GM19463 (cell line): ENCODE measurements at regions not wholly inside any gene's neighbourhood (a gene's known extent, or its start where the extent isn't known, plus 50 kb on each side); places are given as distances from the start of the nearest gene placed in this dataset.
"Not testable (repeated sequence)": the region's sequence is repeated elsewhere in the genome, so short reads cannot be mapped to it uniquely, and the experiment has no call there.

Experiments used
- ATAC-seq: cut with Tn5 transposase; IDR thresholded peaks from one replicate; pipeline ENCODE4 v1.9.1; 2021; ENCODE audit warnings: mild to moderate bottlenecking, moderate library complexity; ENCODE audit not compliant: unreplicated experiment

- no peak for ATAC-seq
These were observed 375.1 kb upstream of the ST8SIA4 start for GRCh38 chr5:101278011-101278687.

DNA sequence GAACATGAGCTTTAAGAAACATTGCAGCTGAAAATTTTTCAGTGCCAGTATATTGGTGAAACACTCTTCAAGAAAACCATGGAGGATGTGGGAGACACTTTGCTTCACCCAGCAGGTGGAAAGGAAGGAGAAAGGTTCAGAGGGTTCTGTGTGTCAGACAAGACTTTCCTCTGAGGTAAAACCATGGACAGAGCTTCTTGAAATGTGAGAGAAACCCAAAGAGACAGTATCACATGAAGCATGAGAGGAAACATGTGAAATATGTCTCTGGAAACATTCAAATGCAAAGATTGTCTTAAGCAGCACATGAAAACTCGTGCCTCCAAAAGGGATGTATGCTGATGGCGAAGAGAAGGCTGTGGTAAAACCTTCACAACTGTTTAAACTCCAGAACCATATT, 368.9 kb upstream of the ST8SIA4 start:
- ATAC-seq: no peak

DNA sequence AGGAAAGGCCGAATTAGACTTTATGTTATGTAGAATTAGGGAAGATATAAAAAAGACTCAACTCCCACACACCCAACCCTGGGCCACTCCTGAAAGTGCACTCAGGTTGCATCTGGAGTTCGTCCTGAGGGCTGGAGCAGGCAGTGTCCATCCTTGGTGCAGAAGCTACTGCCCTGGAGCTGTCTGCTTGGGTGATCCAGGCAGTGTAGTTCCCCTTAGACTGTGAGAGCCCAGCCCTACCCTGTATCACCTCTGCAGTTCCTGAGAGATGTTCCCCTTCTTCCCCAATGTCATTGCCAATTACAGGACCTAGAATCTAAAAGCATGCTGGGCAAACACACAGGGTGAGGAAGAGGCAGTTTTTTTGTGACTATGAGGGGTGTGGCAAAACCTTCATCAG, 368.3 kb upstream of the ST8SIA4 start:
- no peak for ATAC-seq

DNA sequence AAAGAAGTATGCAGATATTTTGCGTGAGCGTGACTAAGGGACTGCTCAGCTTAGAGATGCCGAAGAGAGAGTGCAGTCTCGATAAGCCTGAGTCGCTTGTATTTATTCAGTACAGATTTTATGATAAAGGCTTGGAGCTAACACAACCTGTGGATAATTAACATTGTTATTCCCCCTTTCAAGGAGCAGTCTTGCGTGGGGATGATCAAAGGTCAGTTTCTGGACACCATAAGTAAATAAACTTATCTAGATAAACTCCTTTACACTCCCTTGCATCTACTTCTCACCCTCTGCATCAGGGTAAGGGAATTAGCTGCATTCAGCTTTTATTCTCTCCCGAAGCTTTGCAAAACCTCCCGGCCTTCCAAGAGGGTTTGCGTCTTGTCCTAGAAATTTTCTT, 357.8 kb upstream of the ST8SIA4 start:
- no peak for ATAC-seq

DNA sequence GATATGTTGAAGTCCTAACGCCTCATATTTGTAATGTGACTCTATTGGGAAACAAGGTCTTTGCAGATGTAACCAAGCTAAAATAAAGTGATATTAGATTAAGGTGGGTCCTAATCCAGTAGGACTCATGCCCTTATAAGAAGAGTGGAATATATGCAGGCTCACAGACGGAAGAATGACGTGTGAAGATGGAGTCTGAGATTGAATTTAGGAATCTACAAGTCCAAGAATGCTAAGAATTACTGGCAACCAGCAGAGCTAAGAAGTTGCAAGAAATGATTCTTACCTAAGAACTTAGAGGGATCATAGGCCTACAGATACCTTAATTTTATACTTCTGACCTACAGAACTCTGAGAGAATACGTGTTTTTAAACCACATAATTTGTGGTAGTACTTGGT, 350.0 kb upstream of the ST8SIA4 start:
- ATAC-seq: no peak

DNA sequence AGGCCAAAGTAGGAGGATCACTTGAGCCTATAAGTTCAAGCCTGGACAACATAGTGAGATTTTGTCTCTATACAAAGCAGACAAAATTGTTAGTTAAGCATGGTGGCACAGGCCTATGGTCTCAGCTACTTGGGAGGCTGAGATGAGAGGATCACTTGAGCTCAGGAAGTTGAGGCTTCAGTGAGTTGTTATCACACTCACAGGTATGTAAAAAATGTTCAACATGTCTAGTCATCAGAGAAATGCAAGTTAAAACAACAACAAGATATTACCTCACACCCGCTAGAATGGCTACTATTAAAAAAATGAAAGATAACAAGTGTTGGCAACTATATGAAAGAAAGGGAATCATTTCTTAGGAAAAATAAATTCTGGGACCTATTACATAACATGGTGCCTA, 341.5 kb upstream of the ST8SIA4 start:
- no peak for ATAC-seq

- no peak for ATAC-seq
These were observed 309.9 kb upstream of the ST8SIA4 start for GRCh38 chr5:101212942-101213514.

DNA sequence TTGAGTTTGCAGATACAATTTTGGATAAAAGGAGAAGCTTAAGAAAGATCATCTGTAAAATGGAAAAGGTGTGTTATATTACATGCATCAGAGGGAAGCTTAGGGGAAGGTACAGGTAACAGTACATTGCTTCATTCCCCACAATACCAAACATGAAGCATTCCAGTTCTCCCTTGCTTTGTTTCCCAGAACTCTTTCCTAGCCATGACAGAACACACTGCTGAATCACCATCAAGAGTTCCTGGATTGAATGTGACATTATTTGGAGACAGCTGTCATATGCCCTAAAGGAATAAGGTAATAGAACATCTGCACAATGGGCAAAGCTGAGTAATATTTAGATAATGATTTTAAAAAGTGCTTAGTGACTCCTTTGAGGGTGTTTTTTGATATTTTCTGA, 303.5 kb upstream of the ST8SIA4 start:
- ATAC-seq: no peak

GRCh38 chr5:101205065-101205464, 302.0 kb upstream of the ST8SIA4 start:
- not testable (repeated sequence) for ATAC-seq

GRCh38 chr5:101180365-101180764, 277.3 kb upstream of the ST8SIA4 start:
- not testable (repeated sequence) for ATAC-seq

- ATAC-seq: no peak
These were observed 273.5 kb upstream of the ST8SIA4 start for GRCh38 chr5:101176605-101177004.

GRCh38 chr5:101174981-101175380, 271.9 kb upstream of the ST8SIA4 start:
- no peak for ATAC-seq

DNA sequence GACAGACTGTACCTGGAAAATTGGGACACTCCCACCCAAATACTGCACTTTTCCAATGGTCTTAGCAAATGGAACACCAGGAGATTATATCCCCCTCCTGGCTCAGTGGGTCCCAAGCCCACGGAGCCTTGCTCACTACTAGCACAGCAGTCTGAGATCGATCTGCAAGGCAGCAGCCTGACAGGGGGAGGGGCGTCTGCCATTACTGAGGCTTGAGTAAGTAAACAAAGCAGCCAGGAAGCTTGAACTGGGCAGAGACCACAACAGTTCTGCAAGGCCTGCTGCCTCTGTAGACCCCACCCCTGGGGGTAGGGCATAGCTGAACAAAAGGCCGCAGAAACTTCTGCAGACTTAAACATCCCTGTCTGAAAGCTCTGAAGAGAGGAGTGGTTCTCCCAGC, 260.0 kb upstream of the ST8SIA4 start:
- no peak for ATAC-seq

- no peak for ATAC-seq
These were observed 256.9 kb upstream of the ST8SIA4 start for GRCh38 chr5:101160002-101160401.

GRCh38 chr5:101159006-101159405, 255.9 kb upstream of the ST8SIA4 start:
- ATAC-seq: no peak

DNA sequence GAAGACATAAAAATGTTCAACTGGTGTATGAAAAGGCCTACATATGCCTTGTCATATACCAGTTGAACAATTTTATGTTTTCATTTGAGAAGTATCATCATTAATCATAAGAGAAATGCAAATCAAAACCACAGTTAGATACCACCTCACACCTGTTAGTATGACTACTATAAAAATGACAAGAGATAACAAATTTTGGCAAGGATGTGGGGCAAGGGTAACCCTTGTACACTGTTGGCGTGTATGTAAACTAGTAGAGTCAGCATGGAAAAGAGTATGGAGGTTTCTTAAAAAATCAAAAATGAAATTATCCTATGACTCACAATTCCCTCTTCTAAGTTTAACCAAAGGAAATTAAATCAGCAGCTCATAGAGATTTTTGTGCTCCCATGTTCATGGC, 250.4 kb upstream of the ST8SIA4 start:
- ATAC-seq: no peak

GRCh38 chr5:101143526-101143925, 240.4 kb upstream of the ST8SIA4 start:
- ATAC-seq: no peak

GRCh38 chr5:101142102-101142501, 239.0 kb upstream of the ST8SIA4 start:
- ATAC-seq: no peak

DNA sequence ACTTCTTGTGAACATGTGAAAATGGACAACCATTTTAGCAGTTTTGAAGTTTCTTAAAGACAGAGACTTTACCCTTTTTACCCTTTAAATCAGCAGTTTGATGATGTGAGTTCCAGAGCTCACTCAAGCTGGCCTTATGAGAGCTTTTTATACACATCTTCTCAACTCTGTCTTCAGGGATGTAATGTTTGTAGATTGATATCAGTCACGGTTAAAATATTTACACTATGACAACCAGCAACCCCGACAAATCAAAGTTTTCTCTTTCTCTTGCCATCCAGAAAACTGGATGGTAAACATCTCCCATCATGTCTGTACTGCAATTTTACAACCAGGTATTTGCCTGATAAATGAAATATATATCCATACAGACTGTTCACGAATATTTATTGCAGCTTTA, 233.4 kb upstream of the ST8SIA4 start:
- no peak for ATAC-seq

DNA sequence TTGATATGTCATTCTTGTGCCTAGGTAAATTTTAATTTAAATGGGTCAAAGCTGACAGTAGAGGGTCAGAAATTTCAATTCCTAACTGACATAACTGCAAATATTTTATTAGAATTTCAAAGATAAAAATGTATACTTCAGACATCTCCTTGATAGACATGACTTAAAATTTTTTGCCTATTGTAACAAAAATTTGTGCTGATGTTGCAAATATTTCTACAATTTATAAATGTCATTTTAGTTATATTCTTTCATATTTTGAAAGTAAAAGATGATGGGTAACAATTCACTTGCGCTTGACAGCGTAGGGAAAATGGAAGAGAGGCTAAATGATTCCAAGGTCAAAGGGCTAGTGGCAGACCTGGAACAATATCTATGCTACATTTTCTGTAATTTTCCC, 220.3 kb upstream of the ST8SIA4 start:
- no peak for ATAC-seq

DNA sequence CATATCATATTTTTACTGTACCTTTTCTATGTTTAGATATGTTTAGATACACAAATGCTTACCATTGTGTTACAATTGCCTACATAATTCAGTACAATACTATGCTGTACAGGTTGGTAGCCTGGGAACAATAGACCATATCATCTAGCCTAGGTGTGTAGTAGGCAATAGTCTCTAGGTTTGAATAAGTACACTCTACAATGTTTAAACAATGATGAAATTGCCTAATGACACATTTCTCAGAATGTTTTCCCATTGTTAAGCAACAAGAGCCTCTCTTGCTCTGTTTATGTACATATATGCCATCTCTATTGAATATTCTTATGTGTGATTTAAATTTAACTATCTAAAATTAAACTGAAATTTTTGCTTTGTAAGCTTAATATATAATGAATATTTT, 209.6 kb upstream of the ST8SIA4 start:
- ATAC-seq: no peak

DNA sequence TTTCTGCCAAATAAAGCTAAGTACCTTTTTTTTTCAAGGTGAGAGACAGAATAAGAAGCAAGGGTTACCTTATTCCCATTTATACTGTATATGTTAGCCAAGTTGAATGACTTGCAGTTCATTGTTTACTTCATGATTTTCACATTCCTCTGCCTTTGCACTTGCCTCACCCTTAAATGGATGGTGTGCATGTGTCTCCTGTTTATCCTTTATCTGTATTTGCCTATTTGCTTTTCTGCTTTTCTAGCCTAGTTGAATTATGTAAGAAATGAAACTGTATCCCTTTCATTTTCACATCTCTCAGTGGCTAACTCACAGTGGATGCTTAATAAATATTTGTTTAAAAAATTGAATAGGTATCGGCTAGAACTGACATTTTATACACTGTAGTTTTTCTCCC, 200.8 kb upstream of the ST8SIA4 start:
- ATAC-seq: no peak

GRCh38 chr5:101102506-101102905, 199.4 kb upstream of the ST8SIA4 start:
- ATAC-seq: no peak
